Keratinocyte (primary cell): ENCODE measurements at regions not wholly inside any gene's neighbourhood (a gene's known extent, or its start where the extent isn't known, plus 50 kb on each side); places are given as distances from the start of the nearest gene placed in this dataset.
"Not testable (repeated sequence)": the region's sequence is repeated elsewhere in the genome, so short reads cannot be mapped to it uniquely, and the experiment has no call there.

Experiments
- CTCF ChIP-seq, 3 experiments: IDR thresholded peaks in 1 of 3; conservative IDR thresholded peaks in 1 of 3; optimal IDR thresholded peaks in 1 of 3; 2 replicates in 2 of 3; 3 replicates in 1 of 3; pipeline versions ENCODE3 to v1.5.1; 2011; ENCODE audit warnings: low read length in 3 of 3, mild to moderate bottlenecking in 3 of 3, moderate library complexity in 2 of 3, control low read depth in 1 of 3, inconsistent platforms in 1 of 3; ENCODE audit not compliant: insufficient read depth in 2 of 3; ENCODE audit errors: extremely low read depth in 1 of 3
- EZH2 ChIP-seq: IDR thresholded peaks from one replicate; pipeline ENCODE4 v1.6.1; 2012; ENCODE audit warnings: inconsistent platforms, mild to moderate bottlenecking, low read length, moderate library complexity

GRCh38 chr10:35776557-35776956, 134.5 kb upstream of the FZD8 start:
- not testable (repeated sequence) for TF ChIP-seq CTCF (optimal IDR thresholded peaks at IDR 0.05 in 1 of 3, IDR thresholded peaks at IDR 0.05 in 1 of 3, conservative IDR thresholded peaks at IDR 0.05 in 1 of 3; ENCODE audit: extremely low read depth in 1 of 3, insufficient read depth in 2 of 3, low read length in 3 of 3); EZH2
